Coronary artery (tissue), 2 donors: ENCODE measurements at regions not wholly inside any gene's neighbourhood (a gene's known extent, or its start where the extent isn't known, plus 50 kb on each side); places are given as distances from the start of the nearest gene placed in this dataset.

Source experiments
- DNase-seq: peaks from one replicate; pipeline ENCODE4 v3.0.0-alpha.2; 2017; ENCODE audit warnings: low spot score
- H3K27ac ChIP-seq, 2 donors: fragments of 200-600 bp; sonication (generic); one replicate each; pipeline ENCODE4 v1.5.1; 2016 to 2019
- H3K4me3 ChIP-seq: fragments of 200-600 bp; sonication (generic); 2 replicates; pipeline ENCODE4 v1.5.1; 2016; ENCODE audit warnings: mild to moderate bottlenecking, moderate library complexity
- CTCF ChIP-seq: fragments of 200-600 bp; sonication (generic); IDR thresholded peaks from one replicate; pipeline ENCODE4 v1.5.1; 2019; ENCODE audit warnings: antibody characterized with exemption

- DNase-seq: no peak
- no peak overlapping the region for H3K27ac ChIP-seq
- H3K4me3 ChIP-seq: no peak overlapping the region
- TF ChIP-seq CTCF: no peak
Measured at GRCh38 chr13:109971456-109972090, 185.2 kb upstream of the IRS2 start.

- H3K27ac ChIP-seq: no peak overlapping the region
- H3K4me3 ChIP-seq: no peak overlapping the region
- no peak for TF ChIP-seq CTCF
- DNase-seq: no peak
Measured at GRCh38 chr13:109971006-109971405, 184.6 kb upstream of the IRS2 start.

- TF ChIP-seq CTCF: no peak
- DNase-seq: no peak
- Histone ChIP-seq H3K27ac (no peak overlapping the region), H3K4me3 (no peak overlapping the region)
Measured at GRCh38 chr13:109968876-109969577, 182.6 kb upstream of the IRS2 start.

GRCh38 chr13:109963960-109964563 lies 177.7 kb upstream of the IRS2 start:
- DNase-seq: no peak
- no peak for TF ChIP-seq CTCF
- Histone ChIP-seq H3K27ac (no peak overlapping the region), H3K4me3 (no peak overlapping the region)

- Histone ChIP-seq H3K4me3 (no peak overlapping the region), H3K27ac (no peak overlapping the region)
- no peak for DNase-seq
- TF ChIP-seq CTCF: no peak
Measured at GRCh38 chr13:109963384-109963783, 177.0 kb upstream of the IRS2 start.

GRCh38 chr13:109959903-109960302 lies 173.5 kb upstream of the IRS2 start:
- no peak for TF ChIP-seq CTCF
- H3K4me3 ChIP-seq: no peak overlapping the region
- no peak overlapping the region for H3K27ac ChIP-seq
- no peak for DNase-seq

- Histone ChIP-seq H3K4me3 (no peak overlapping the region), H3K27ac (no peak overlapping the region)
- TF ChIP-seq CTCF: no peak
- no peak for DNase-seq
Measured at GRCh38 chr13:109957875-109958274, 171.5 kb upstream of the IRS2 start.
